H1 (cell line): ENCODE measurements at regions not wholly inside any gene's neighbourhood (a gene's known extent, or its start where the extent isn't known, plus 50 kb on each side); places are given as distances from the start of the nearest gene placed in this dataset.

Experiments used
- CTCF ChIA-PET: fragments of 300-600 bp; sonication (Branson Sonifier 250); formaldehyde crosslinking; loops from one replicate; lab custom pipeline; 2021; ENCODE audit not compliant: partially characterized antibody; lab: Charles Lee
- POLR2A ChIA-PET: fragments of 300-600 bp; sonication (Branson Sonifier 250); formaldehyde crosslinking; loops from one replicate; lab custom pipeline; 2021; ENCODE audit warnings: inconsistent platforms; ENCODE audit not compliant: partially characterized antibody; lab: Charles Lee
- DNase-seq, 2 experiments: peaks; one replicate each; pipeline versions ENCODE4 v3.0.0 to v3.0.0-alpha.2; 2010 to 2022; ENCODE audit warnings: low spot score in 2 of 2, low read depth in 1 of 2, mixed read lengths in 1 of 2
- FAIRE-seq: peaks from 2 replicates; lab custom pipeline; 2011; peaks lifted over from hg19 to GRCh38; lab: Jason Lieb, UNC
- H2AFZ ChIP-seq: 2 replicates; pipeline ENCODE4 v1.8.1; 2012; ENCODE audit warnings: low read length, inconsistent platforms
- H2AK5ac ChIP-seq: 2 replicates; pipeline ENCODE4 v1.6.1; 2013; ENCODE audit warnings: low read depth, low read length
- H2BK120ac ChIP-seq: replicated peaks from 2 replicates; pipeline ENCODE3; 2013; ENCODE audit warnings: low read depth, low read length, inconsistent platforms
- H2BK12ac ChIP-seq: 2 replicates; pipeline ENCODE4 v1.6.1; 2013; ENCODE audit warnings: low read depth, low read length
- H2BK15ac ChIP-seq: 2 replicates; pipeline ENCODE4 v1.6.1; 2013; ENCODE audit warnings: low read length
- H2BK20ac ChIP-seq: 2 replicates; pipeline ENCODE4 v1.6.1; 2013; ENCODE audit warnings: low read length
- H2BK5ac ChIP-seq: 2 replicates; pipeline ENCODE4 v1.6.1; 2013; ENCODE audit warnings: low read depth, low read length
- H3K14ac ChIP-seq: 2 replicates; pipeline ENCODE4 v1.6.1; 2013; ENCODE audit warnings: inconsistent platforms; ENCODE audit not compliant: insufficient read length
- H3K18ac ChIP-seq: 2 replicates; pipeline ENCODE4 v1.6.1; 2013; ENCODE audit warnings: low read length; ENCODE audit errors: extremely low read depth
- H3K23ac ChIP-seq: 2 replicates; pipeline ENCODE4 v1.6.1; 2013; ENCODE audit warnings: inconsistent platforms; ENCODE audit not compliant: insufficient read length
- H3K23me2 ChIP-seq: 2 replicates; pipeline ENCODE4 v1.6.1; 2013; ENCODE audit warnings: low read depth, low read length
- H3K27ac ChIP-seq: 2 replicates; pipeline ENCODE4 v1.6.1; 2011; ENCODE audit warnings: low read depth, low read length, inconsistent platforms
- H3K27me3 ChIP-seq, 4 experiments: replicated peaks in 1 of 4; 1 replicate in 1 of 4; 2 replicates in 3 of 4; pipeline versions ENCODE4 v1.6.1 to v1.8.1; 2011 to 2013; ENCODE audit warnings: low read length in 3 of 4, mild to moderate bottlenecking in 3 of 4, inconsistent platforms in 2 of 4, mixed read lengths in 2 of 4, moderate library complexity in 1 of 4; ENCODE audit not compliant: control insufficient read depth in 3 of 4, insufficient read depth in 3 of 4; ENCODE audit errors: extremely low read depth in 1 of 4
- H3K36me3 ChIP-seq, 4 experiments: 2 replicates each; pipeline versions ENCODE4 v1.6.1 to v1.8.1; 2011 to 2013; ENCODE audit warnings: mild to moderate bottlenecking in 4 of 4, low read length in 3 of 4, moderate library complexity in 2 of 4, control low read depth in 1 of 4, inconsistent platforms in 1 of 4; ENCODE audit not compliant: insufficient read depth in 4 of 4, control insufficient read depth in 2 of 4
- H3K4ac ChIP-seq: replicated peaks from 2 replicates; pipeline ENCODE3; 2013; ENCODE audit warnings: low read length, low read depth, mixed read lengths, inconsistent platforms; ENCODE audit not compliant: insufficient read length
- H3K4me1 ChIP-seq, 4 experiments: replicated peaks in 1 of 4; 1 replicate in 1 of 4; 2 replicates in 3 of 4; pipeline versions ENCODE4 v1.6.1 to v1.8.1; 2011 to 2013; ENCODE audit warnings: low read length in 3 of 4, inconsistent platforms in 2 of 4, mixed read lengths in 1 of 4; ENCODE audit not compliant: insufficient read depth in 4 of 4, control insufficient read depth in 3 of 4
- H3K4me2 ChIP-seq, 2 experiments: 2 replicates each; pipeline versions ENCODE4 v1.6.1 to v1.8.1; 2011 to 2013; ENCODE audit warnings: low read depth in 2 of 2, low read length in 2 of 2, control low read depth in 1 of 2, inconsistent platforms in 1 of 2, mild to moderate bottlenecking in 1 of 2; ENCODE audit not compliant: insufficient read depth in 1 of 2
- H3K4me3 ChIP-seq, 4 experiments: fragments of 200-600, 300-600 bp in 1 of 4; sonication (generic), shearing (Covaris generic), sonication (Bioruptor Twin) in 1 of 4; 2 replicates each; pipeline versions ENCODE4 v1.5.1 to v1.8.1; 2011 to 2016; ENCODE audit warnings: low read length in 4 of 4, low read depth in 3 of 4, control low read depth in 2 of 4, inconsistent platforms in 2 of 4, mild to moderate bottlenecking in 2 of 4, mixed read lengths in 1 of 4, moderate library complexity in 1 of 4; ENCODE audit not compliant: insufficient read depth in 2 of 4; ENCODE audit errors: extremely low read depth in 1 of 4
- H3K56ac ChIP-seq: replicated peaks from 2 replicates; pipeline ENCODE3; 2013; ENCODE audit warnings: low read depth, mild to moderate bottlenecking, mixed read lengths, low read length, inconsistent platforms; ENCODE audit not compliant: insufficient read length
- H3K79me1 ChIP-seq: 2 replicates; pipeline ENCODE4 v1.6.1; 2013; ENCODE audit warnings: low read depth, low read length, control low read depth
- H3K79me2 ChIP-seq, 2 experiments: 2 replicates each; pipeline versions ENCODE4 v1.6.1 to v1.8.1; 2012 to 2013; ENCODE audit warnings: low read length in 2 of 2, mild to moderate bottlenecking in 2 of 2, inconsistent platforms in 1 of 2; ENCODE audit not compliant: insufficient read depth in 2 of 2, control insufficient read depth in 1 of 2
- H3K9ac ChIP-seq, 4 experiments: replicated peaks in 1 of 4; 1 replicate in 1 of 4; 2 replicates in 3 of 4; pipeline versions ENCODE4 v1.6.1 to v1.8.1; 2011 to 2013; ENCODE audit warnings: low read depth in 3 of 4, low read length in 3 of 4, control low read depth in 2 of 4, mild to moderate bottlenecking in 2 of 4, moderate library complexity in 2 of 4, inconsistent platforms in 1 of 4; ENCODE audit errors: extremely low read depth in 1 of 4
- H3K9me3 ChIP-seq, 2 experiments: 2 replicates each; pipeline versions ENCODE4 v1.6.1 to v1.8.1; 2012 to 2013; ENCODE audit warnings: mild to moderate bottlenecking in 2 of 2, moderate library complexity in 2 of 2, control low read depth in 1 of 2, inconsistent platforms in 1 of 2, low read depth in 1 of 2, low read length in 1 of 2, mixed read lengths in 1 of 2; ENCODE audit not compliant: insufficient read depth in 2 of 2
- H4K20me1 ChIP-seq, 2 experiments: replicated peaks in 1 of 2; 2 replicates each; pipeline versions ENCODE3 to v1.8.1; 2011 to 2013; ENCODE audit warnings: inconsistent platforms in 2 of 2, low read length in 2 of 2, mild to moderate bottlenecking in 1 of 2; ENCODE audit not compliant: insufficient read depth in 2 of 2, control insufficient read depth in 1 of 2
- H4K5ac ChIP-seq: 2 replicates; pipeline ENCODE4 v1.6.1; 2013; ENCODE audit warnings: low read length, low read depth, mixed read lengths, inconsistent platforms; ENCODE audit not compliant: insufficient read length
- H4K8ac ChIP-seq: 2 replicates; pipeline ENCODE4 v1.8.0; 2013; ENCODE audit warnings: mild to moderate bottlenecking, moderate library complexity, low read length, inconsistent platforms; ENCODE audit not compliant: insufficient read depth; ENCODE audit errors: extremely low read depth
- H4K91ac ChIP-seq: replicated peaks from 2 replicates; pipeline ENCODE3; 2013; ENCODE audit warnings: low read length, mixed read lengths, inconsistent platforms; ENCODE audit not compliant: insufficient read length
- CBX5 ChIP-seq: fragments of 300-800, 300-1000 bp; sonication (generic); IDR thresholded peaks from 2 replicates; pipeline ENCODE4 v1.7.1; 2016; ENCODE audit warnings: antibody characterized with exemption, low read length, low read depth
- CHD2 ChIP-seq: IDR thresholded peaks from 2 replicates; pipeline ENCODE4 v1.6.1; 2012; ENCODE audit warnings: low read length, improper control_type of control experiment
- EZH2 ChIP-seq: fragments of 200-600 bp; sonication (generic); IDR thresholded peaks from 2 replicates; pipeline ENCODE4 v1.7.1; 2012; ENCODE audit warnings: low read depth, mild to moderate bottlenecking, moderate library complexity, low read length, inconsistent platforms; ENCODE audit not compliant: severe bottlenecking
- GABPA ChIP-seq: IDR thresholded peaks from 2 replicates; pipeline ENCODE4 v1.6.1; 2011; ENCODE audit warnings: mild to moderate bottlenecking, low read length, moderate library complexity, borderline replicate concordance; ENCODE audit not compliant: insufficient read depth
- JUND ChIP-seq: IDR thresholded peaks from 2 replicates; pipeline ENCODE4 v1.6.1; 2011; ENCODE audit warnings: mild to moderate bottlenecking, improper control_type of control experiment, low read length
- KDM4A ChIP-seq: IDR thresholded peaks from one replicate; pipeline ENCODE4 v1.7.1; 2012; ENCODE audit warnings: low read depth, mild to moderate bottlenecking, moderate library complexity, low read length, inconsistent platforms; ENCODE audit not compliant: severe bottlenecking
- MAFK ChIP-seq: IDR thresholded peaks from 2 replicates; pipeline ENCODE4 v1.6.1; 2012; ENCODE audit warnings: low read depth, mild to moderate bottlenecking, improper control_type of control experiment, low read length
- POLR2A ChIP-seq, 2 experiments: IDR thresholded peaks; 1 replicate in 1 of 2; 2 replicates in 1 of 2; pipeline ENCODE4 v1.6.1; 2011; ENCODE audit warnings: low read depth in 2 of 2, low read length in 2 of 2, mild to moderate bottlenecking in 2 of 2; ENCODE audit errors: control extremely low read depth in 1 of 2
- POLR2AphosphoS5 ChIP-seq: IDR thresholded peaks from 2 replicates; pipeline ENCODE4 v1.6.1; 2011; ENCODE audit warnings: low read depth, low read length
- POU5F1 ChIP-seq: IDR thresholded peaks from 2 replicates; pipeline ENCODE4 v1.6.1; 2011; ENCODE audit warnings: low read depth, mild to moderate bottlenecking, low read length, moderate library complexity
- SIX5 ChIP-seq: IDR thresholded peaks from 2 replicates; pipeline ENCODE4 v1.6.1; 2011; ENCODE audit warnings: mild to moderate bottlenecking, low read depth, low read length
- SUZ12 ChIP-seq: fragments of 200-600 bp; sonication (generic); IDR thresholded peaks from 2 replicates; pipeline ENCODE4 v1.6.1; 2012; ENCODE audit warnings: mild to moderate bottlenecking, inconsistent platforms, low read length, moderate library complexity, mixed read lengths
- TAF7 ChIP-seq: optimal IDR thresholded peaks from 2 replicates; pipeline ENCODE3; 2011; ENCODE audit warnings: low read depth, mild to moderate bottlenecking, inconsistent platforms, low read length, moderate library complexity, borderline replicate concordance
- YY1 ChIP-seq: IDR thresholded peaks from 2 replicates; pipeline ENCODE4 v1.6.1; 2011; ENCODE audit warnings: low read depth, mild to moderate bottlenecking, low read length
- WGBS, 2 experiments: shearing (Covaris generic) in 1 of 2; methylation state at CpG; one replicate each; pipeline versions ENCODE4 v1.1.6 to v1.1.7; 2013 to 2015; ENCODE audit warnings: low lambda C conversion rate in 2 of 2, mixed read lengths in 2 of 2, inconsistent platforms in 1 of 2, low coverage in 1 of 2, missing lambda C conversion rate in 1 of 2; ENCODE audit not compliant: insufficient replicate concordance in 2 of 2, insufficient coverage in 1 of 2, insufficient read length in 1 of 2; ENCODE audit errors: extremely low coverage in 1 of 2, missing lambda C conversion rate in 1 of 2; 5-methylcytosine and 5-hydroxymethylcytosine counted together
- TF ChIP-seq, protein P1 (sequence below): IDR thresholded peaks from 2 replicates; pipeline ENCODE4 v1.6.1; 2011; ENCODE audit warnings: low read length, improper control_type of control experiment

DNA sequence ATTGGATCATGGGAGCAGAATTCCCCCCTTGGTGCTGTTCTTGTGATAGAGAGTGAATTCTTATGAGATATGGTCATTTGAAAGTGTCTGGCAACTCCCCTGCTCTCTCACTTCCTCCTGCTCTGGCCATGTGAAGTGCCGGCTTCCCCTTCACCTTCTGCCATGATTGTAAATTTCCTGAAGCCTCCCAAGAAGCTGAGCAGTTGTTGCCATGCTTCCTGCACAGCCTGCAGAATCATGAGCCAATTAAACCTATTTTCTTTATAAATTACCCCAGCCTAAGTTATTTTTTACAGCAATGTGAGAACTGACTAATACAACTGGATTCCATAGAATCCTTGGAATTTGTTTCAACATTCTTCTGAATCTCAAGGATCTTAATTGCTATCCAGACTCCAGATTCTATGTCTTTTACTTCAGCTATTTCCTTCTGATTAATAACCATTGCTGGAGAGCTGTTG, 328.1 kb downstream of the SLITRK5 start:
- ChIA-PET CTCF (interaction anchor here (0.7 to 2.5 kb wide), 6 partner anchors 8 to 1039 kb away, joined by 3 to 10 read pairs (median 4); no protein-coding TSS in a partner anchor), POLR2A (no interaction called here)
- Histone ChIP-seq H4K5ac (no peak overlapping the region), H4K91ac (no peak overlapping the region), H3K23me2 (no peaks in the 10 kb centered on the region), H2AK5ac (no peak overlapping the region), H2BK15ac (no peak overlapping the region), H3K79me2 (no peaks in the 10 kb centered on the region), H3K4me1 (no peaks in the 10 kb centered on the region), H3K79me1 (no peaks in the 10 kb centered on the region), H2AFZ (no peak overlapping the region), H4K20me1 (no peaks in the 10 kb centered on the region), H3K36me3 (no peaks in the 10 kb centered on the region), H3K4me3 (no peak overlapping the region), H2BK12ac (no peak overlapping the region), H3K9ac (no peak overlapping the region), H3K9me3 (peaks cover 7 to 8% of the 10 kb centered on the region in 2 experiments), H4K8ac (no peak overlapping the region), H2BK120ac (no peak overlapping the region), H3K27me3 (no peaks in the 10 kb centered on the region), H3K23ac (no peak overlapping the region), H2BK5ac (no peak overlapping the region), H3K4ac (no peak overlapping the region), H3K14ac (no peak overlapping the region), H3K4me2 (no peak overlapping the region), H3K18ac (no peak overlapping the region), H3K27ac (no peak overlapping the region), H2BK20ac (no peak overlapping the region), H3K56ac (no peak overlapping the region)
- DNase-seq = no peak
- FAIRE-seq = no peak
- WGBS, 2 experiments = 83% methylated on average over 1 of the region's 1 CpG; no CpG with 5 or more reads in 1 of the 2 experiments
- TF ChIP-seq POLR2AphosphoS5 = no peak
- no peak for TF ChIP-seq CBX5
- TF ChIP-seq SUZ12 = no peak
- TF ChIP-seq POLR2A (IDR thresholded peaks at IDR 0.05; ENCODE audit: control extremely low read depth in 1 of 2, low read depth in 2 of 2, low read length in 2 of 2) = no peak
- no peak for TF ChIP-seq KDM4A
- TF ChIP-seq JUND = no peak
- no peak for TF ChIP-seq CHD2
- no peak for TF ChIP-seq YY1
- TF ChIP-seq POU5F1 = no peak
- no peak for TF ChIP-seq GABPA
- TF ChIP-seq TAF7 = no peak
- TF ChIP-seq MAFK = no peak
- no peak for TF ChIP-seq SIX5
- no peak for TF ChIP-seq EZH2
- TF ChIP-seq, protein P1, sequence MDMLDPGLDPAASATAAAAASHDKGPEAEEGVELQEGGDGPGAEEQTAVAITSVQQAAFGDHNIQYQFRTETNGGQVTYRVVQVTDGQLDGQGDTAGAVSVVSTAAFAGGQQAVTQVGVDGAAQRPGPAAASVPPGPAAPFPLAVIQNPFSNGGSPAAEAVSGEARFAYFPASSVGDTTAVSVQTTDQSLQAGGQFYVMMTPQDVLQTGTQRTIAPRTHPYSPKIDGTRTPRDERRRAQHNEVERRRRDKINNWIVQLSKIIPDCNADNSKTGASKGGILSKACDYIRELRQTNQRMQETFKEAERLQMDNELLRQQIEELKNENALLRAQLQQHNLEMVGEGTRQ = no peak
